ENCODE measurements at regions not wholly inside any gene's neighbourhood (a gene's known extent, or its start where the extent isn't known, plus 50 kb on each side); places are given as distances from the start of the nearest gene placed in this dataset.

DNA sequence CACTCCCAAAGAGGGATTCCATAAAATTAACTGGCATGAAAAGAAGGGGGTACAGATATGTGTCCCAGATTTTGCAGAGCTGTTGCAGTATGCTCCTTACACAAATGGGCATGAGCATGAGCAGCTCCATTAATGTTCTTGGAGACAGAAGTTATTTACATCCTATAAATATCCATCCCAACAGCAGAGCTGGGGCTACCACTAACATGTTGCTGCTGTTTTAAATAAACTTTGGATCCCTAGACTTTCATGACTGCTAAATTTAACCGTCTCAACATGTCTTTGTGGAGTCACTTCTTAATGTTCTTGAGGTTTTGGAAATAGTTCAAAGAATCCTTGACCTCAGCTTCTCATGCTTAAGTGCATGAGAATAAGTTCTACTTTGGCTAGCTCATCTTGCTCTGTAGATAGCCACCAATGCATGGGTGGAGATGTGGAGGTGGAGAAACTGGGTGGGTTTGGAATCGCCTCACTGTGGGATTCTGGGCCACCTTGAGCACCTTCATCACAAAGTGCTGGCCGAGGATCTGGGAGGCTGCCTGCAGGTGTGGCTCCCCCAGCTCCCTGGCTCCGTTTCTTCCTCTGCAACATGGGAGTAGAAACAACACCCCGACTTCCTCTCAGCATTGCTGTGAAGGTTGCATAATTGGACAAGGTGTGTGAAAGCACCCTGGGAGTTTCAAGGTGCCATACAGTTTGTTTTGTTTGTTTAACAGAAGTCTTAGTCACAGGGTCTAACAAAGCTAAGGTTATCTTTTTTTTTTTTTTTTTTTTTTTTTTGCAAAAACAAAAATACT lies 307.2 kb downstream of the MYCN start:
- TF ChIP-seq, protein P1, sequence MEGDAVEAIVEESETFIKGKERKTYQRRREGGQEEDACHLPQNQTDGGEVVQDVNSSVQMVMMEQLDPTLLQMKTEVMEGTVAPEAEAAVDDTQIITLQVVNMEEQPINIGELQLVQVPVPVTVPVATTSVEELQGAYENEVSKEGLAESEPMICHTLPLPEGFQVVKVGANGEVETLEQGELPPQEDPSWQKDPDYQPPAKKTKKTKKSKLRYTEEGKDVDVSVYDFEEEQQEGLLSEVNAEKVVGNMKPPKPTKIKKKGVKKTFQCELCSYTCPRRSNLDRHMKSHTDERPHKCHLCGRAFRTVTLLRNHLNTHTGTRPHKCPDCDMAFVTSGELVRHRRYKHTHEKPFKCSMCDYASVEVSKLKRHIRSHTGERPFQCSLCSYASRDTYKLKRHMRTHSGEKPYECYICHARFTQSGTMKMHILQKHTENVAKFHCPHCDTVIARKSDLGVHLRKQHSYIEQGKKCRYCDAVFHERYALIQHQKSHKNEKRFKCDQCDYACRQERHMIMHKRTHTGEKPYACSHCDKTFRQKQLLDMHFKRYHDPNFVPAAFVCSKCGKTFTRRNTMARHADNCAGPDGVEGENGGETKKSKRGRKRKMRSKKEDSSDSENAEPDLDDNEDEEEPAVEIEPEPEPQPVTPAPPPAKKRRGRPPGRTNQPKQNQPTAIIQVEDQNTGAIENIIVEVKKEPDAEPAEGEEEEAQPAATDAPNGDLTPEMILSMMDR (IDR thresholded peaks at IDR 0.05; ENCODE audit: low read depth, low read length) = no peak
- no peak overlapping the region for H3K4me3 ChIP-seq (ENCODE audit: low read depth, low read length)

DNA sequence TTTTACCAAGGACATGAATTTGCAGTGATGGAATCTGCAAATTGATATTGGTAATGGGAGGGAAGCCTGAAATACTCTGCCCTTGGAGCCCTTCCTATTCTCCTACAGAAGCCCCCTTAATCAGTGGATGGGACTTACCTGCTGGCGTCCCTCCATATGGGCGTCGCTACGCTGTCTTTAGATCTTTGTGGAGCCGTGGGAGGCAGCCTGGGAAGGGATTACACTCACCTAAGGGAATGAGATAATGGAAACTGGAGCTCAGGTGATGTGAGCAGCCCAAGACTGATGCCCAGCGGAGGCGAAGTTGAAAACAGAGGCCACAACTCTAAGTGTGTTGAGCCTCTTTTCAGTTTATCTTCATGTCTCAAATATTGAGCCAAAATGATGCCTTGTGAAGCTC lies 306.6 kb downstream of the MYCN start:
- no peak overlapping the region for H3K4me3 ChIP-seq (ENCODE audit: low read depth, low read length)
- TF ChIP-seq, protein P1 (IDR thresholded peaks at IDR 0.05; ENCODE audit: low read depth, low read length) = no peak

DNA sequence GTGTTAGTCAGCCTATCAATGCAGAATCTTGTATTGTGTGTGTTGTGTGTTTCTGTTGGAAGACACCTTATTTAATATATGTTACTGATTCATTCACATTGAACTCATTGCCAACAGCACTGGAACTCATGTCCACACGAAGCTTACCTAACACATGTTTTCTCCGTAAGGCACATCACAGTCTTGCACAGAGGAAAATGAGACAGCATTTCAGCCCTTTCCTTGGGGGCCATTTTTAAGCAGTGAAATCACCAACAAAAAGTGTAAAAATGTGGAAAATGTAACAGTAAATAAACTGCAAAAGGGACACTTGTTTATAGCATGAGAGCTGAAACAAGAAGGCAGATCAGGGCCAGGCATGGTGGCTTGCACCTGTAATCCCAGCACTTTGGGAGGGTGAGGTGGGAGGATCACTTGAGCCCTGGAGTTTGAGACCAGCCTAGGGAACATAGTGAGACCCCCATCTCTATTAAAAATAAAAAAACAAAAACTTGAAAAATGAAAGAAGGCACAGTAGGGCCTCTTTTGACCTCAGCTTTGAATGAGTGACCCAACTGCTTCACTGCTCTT lies 306.0 kb downstream of the MYCN start:
- TF ChIP-seq, protein P1 (IDR thresholded peaks at IDR 0.05; ENCODE audit: low read depth, low read length) = no peak
- H3K4me3 ChIP-seq (ENCODE audit: low read depth, low read length) = no peak overlapping the region

DNA sequence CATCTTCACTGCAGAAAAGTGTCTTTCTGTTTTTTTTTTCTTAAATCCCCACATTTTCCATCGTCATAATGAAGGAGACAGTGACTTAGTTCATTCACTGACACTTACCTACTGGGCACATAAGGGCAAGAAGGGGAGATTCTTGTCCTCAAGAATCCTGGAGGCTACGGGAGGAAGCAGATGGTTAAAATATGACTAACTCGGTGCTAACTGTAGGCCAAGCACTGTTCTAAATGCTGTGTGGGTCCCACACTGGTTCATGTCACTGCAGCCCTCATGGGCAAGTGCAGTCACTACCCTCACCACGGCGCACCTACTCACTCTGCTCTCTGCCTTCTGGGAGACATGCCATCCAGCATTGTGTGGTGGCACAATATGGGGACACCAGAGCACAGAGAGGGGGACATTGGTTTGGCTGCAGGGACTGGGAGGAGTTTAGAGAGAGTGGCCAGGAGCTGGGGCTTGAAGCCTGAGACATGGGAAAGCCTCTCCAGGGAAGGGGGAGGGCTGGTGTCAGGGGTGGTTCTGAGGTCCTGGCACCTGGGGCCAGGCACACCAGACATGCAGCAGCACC lies 305.2 kb downstream of the MYCN start:
- TF ChIP-seq, protein P1 (IDR thresholded peaks at IDR 0.05; ENCODE audit: low read depth, low read length) = no peak
- no peak overlapping the region for H3K4me3 ChIP-seq (ENCODE audit: low read depth, low read length)

DNA sequence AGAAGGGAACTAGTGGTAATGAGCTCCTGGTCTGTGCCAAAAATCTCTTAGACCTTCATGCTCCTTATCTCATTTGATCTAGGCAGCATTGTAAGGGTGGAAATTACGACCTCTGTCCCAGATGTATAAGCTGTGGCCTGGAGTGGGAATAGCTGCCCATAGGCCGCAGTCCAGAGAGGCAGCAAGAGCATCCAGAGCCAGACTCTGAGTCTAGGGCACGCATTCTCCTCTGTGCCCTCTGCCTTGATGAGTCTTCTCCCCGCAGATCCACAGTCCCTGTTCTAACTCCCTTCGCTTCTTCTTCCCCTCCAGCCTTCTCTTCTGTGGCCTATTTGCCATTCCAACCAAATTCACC lies 304.6 kb downstream of the MYCN start:
- H3K4me3 ChIP-seq (ENCODE audit: low read depth, low read length) = no peak overlapping the region
- TF ChIP-seq, protein P1 (IDR thresholded peaks at IDR 0.05; ENCODE audit: low read depth, low read length) = no peak

DNA sequence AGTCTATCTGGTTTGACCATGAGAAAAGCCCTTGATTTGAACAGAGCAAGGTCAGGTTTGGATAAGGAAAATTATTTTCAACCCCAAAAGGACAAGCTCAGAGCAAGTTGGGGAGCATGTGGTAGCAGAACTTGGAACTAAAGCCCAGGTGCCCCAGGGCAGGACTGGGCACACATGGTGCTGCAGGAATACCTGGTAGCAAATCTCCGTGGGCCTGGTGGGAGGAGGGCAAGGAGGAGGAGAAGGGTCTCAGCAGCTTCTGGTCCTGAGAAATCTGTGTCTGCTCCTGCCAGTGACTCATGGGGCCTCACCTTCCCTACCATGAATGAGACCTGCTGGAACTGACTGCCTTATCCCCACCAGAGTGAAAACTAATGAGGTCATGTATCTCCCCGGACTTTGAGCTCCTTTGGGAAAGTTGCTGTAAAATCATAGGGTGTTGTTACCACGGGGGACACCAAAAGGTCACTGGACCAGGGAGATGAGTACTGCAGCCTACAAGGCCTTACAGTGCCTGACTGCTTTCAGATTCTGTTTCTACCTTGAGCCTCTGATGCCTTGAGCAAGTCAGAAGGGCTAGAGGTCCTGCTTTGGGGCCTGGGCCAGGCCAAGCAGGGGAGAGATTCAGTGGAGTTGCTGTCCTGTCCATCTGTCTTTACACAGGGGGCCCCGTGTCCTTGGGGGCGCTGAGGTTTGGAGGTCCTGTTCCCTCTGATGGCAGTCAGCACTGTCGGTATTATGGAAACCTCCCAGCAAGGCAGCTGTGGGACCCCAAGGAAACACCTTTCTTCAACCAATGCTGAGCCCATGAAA lies 304.0 kb downstream of the MYCN start:
- H3K4me3 ChIP-seq (ENCODE audit: low read depth, low read length) = no peak overlapping the region
- TF ChIP-seq, protein P1 (IDR thresholded peaks at IDR 0.05; ENCODE audit: low read depth, low read length) = no peak
